ENCODE measurements at regions not wholly inside any gene's neighbourhood (a gene's known extent, or its start where the extent isn't known, plus 50 kb on each side); places are given as distances from the start of the nearest gene placed in this dataset.
"Not testable (repeated sequence)": the region's sequence is repeated elsewhere in the genome, so short reads cannot be mapped to it uniquely, and the experiment has no call there.

DNA sequence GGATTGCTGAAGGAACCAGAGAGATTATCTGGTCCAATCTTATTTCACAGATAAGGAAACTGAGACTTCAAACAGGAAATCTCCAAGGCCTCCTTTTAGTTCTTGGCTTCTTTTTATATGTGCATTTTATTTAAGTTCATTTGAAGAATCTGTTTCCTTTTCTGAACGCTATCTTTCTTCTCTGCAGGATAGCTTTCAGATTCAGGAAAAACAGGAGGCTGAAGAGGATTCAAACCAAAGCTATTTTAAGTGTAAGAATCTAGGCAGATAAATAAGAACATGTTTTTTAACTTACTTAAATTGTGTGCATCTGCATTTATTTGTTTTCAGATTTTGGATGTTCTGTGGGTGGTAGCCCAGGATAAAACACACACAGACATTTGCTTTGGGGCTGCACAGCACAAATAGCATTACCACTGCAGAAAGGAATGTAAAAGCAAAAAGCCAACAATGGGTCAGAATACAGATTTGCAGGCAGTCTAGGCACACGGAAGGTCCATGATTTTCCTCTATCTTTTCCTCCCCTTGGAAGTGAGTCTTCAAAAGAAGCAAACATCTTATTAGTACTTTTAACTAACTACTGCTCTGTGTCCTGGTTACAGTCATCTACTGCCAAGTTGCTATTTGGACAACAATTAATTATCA lies 188.8 kb upstream of the TBX18 start:
- H3K27me3 Mint-ChIP-seq (ENCODE audit: low read depth), result no peaks in the 10 kb centered on the region
- H3K27ac Mint-ChIP-seq, result peak overlapping the region; percentile 63
- peaks cover 13% of the 10 kb centered on the region for H3K4me1 Mint-ChIP-seq
- no peak for TF ChIP-seq MXD4 (CRISPR knock-in tag; IDR thresholded peaks at IDR 0.05; ENCODE audit: borderline replicate concordance)
- no peak for TF ChIP-seq HMGA2 (CRISPR knock-in tag; IDR thresholded peaks at IDR 0.05)
- TF ChIP-seq, protein P1, sequence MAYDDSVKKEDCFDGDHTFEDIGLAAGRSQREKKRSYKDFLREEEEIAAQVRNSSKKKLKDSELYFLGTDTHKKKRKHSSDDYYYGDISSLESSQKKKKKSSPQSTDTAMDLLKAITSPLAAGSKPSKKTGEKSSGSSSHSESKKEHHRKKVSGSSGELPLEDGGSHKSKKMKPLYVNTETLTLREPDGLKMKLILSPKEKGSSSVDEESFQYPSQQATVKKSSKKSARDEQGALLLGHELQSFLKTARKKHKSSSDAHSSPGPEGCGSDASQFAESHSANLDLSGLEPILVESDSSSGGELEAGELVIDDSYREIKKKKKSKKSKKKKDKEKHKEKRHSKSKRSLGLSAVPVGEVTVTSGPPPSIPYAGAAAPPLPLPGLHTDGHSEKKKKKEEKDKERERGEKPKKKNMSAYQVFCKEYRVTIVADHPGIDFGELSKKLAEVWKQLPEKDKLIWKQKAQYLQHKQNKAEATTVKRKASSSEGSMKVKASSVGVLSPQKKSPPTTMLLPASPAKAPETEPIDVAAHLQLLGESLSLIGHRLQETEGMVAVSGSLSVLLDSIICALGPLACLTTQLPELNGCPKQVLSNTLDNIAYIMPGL (CRISPR knock-in tag; IDR thresholded peaks at IDR 0.05), result no peak
- TF ChIP-seq ESRRA (CRISPR knock-in tag; IDR thresholded peaks at IDR 0.05; ENCODE audit: borderline replicate concordance), result no peak
- no peak for TF ChIP-seq ZNF416 (CRISPR knock-in tag; IDR thresholded peaks at IDR 0.05)
- TF ChIP-seq, protein P2, sequence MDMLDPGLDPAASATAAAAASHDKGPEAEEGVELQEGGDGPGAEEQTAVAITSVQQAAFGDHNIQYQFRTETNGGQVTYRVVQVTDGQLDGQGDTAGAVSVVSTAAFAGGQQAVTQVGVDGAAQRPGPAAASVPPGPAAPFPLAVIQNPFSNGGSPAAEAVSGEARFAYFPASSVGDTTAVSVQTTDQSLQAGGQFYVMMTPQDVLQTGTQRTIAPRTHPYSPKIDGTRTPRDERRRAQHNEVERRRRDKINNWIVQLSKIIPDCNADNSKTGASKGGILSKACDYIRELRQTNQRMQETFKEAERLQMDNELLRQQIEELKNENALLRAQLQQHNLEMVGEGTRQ (CRISPR knock-in tag; IDR thresholded peaks at IDR 0.05), result no peak
- TF ChIP-seq NFATC4 (CRISPR knock-in tag; IDR thresholded peaks at IDR 0.05), result no peak
- TF ChIP-seq GTF2I (CRISPR knock-in tag; conservative IDR thresholded peaks at IDR 0.05), result no peak
- TF ChIP-seq ZNF138 (CRISPR knock-in tag; conservative IDR thresholded peaks at IDR 0.05), result no peak
- TF ChIP-seq, protein P3, sequence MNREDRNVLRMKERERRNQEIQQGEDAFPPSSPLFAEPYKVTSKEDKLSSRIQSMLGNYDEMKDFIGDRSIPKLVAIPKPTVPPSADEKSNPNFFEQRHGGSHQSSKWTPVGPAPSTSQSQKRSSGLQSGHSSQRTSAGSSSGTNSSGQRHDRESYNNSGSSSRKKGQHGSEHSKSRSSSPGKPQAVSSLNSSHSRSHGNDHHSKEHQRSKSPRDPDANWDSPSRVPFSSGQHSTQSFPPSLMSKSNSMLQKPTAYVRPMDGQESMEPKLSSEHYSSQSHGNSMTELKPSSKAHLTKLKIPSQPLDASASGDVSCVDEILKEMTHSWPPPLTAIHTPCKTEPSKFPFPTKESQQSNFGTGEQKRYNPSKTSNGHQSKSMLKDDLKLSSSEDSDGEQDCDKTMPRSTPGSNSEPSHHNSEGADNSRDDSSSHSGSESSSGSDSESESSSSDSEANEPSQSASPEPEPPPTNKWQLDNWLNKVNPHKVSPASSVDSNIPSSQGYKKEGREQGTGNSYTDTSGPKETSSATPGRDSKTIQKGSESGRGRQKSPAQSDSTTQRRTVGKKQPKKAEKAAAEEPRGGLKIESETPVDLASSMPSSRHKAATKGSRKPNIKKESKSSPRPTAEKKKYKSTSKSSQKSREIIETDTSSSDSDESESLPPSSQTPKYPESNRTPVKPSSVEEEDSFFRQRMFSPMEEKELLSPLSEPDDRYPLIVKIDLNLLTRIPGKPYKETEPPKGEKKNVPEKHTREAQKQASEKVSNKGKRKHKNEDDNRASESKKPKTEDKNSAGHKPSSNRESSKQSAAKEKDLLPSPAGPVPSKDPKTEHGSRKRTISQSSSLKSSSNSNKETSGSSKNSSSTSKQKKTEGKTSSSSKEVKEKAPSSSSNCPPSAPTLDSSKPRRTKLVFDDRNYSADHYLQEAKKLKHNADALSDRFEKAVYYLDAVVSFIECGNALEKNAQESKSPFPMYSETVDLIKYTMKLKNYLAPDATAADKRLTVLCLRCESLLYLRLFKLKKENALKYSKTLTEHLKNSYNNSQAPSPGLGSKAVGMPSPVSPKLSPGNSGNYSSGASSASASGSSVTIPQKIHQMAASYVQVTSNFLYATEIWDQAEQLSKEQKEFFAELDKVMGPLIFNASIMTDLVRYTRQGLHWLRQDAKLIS (CRISPR knock-in tag; IDR thresholded peaks at IDR 0.05; ENCODE audit: borderline replicate concordance), result no peak
- TF ChIP-seq, protein P4, sequence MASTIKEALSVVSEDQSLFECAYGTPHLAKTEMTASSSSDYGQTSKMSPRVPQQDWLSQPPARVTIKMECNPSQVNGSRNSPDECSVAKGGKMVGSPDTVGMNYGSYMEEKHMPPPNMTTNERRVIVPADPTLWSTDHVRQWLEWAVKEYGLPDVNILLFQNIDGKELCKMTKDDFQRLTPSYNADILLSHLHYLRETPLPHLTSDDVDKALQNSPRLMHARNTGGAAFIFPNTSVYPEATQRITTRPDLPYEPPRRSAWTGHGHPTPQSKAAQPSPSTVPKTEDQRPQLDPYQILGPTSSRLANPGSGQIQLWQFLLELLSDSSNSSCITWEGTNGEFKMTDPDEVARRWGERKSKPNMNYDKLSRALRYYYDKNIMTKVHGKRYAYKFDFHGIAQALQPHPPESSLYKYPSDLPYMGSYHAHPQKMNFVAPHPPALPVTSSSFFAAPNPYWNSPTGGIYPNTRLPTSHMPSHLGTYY (CRISPR knock-in tag; IDR thresholded peaks at IDR 0.05), result no peak
- TF ChIP-seq, protein P5, sequence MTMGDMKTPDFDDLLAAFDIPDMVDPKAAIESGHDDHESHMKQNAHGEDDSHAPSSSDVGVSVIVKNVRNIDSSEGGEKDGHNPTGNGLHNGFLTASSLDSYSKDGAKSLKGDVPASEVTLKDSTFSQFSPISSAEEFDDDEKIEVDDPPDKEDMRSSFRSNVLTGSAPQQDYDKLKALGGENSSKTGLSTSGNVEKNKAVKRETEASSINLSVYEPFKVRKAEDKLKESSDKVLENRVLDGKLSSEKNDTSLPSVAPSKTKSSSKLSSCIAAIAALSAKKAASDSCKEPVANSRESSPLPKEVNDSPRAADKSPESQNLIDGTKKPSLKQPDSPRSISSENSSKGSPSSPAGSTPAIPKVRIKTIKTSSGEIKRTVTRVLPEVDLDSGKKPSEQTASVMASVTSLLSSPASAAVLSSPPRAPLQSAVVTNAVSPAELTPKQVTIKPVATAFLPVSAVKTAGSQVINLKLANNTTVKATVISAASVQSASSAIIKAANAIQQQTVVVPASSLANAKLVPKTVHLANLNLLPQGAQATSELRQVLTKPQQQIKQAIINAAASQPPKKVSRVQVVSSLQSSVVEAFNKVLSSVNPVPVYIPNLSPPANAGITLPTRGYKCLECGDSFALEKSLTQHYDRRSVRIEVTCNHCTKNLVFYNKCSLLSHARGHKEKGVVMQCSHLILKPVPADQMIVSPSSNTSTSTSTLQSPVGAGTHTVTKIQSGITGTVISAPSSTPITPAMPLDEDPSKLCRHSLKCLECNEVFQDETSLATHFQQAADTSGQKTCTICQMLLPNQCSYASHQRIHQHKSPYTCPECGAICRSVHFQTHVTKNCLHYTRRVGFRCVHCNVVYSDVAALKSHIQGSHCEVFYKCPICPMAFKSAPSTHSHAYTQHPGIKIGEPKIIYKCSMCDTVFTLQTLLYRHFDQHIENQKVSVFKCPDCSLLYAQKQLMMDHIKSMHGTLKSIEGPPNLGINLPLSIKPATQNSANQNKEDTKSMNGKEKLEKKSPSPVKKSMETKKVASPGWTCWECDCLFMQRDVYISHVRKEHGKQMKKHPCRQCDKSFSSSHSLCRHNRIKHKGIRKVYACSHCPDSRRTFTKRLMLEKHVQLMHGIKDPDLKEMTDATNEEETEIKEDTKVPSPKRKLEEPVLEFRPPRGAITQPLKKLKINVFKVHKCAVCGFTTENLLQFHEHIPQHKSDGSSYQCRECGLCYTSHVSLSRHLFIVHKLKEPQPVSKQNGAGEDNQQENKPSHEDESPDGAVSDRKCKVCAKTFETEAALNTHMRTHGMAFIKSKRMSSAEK (CRISPR knock-in tag; IDR thresholded peaks at IDR 0.05; ENCODE audit: borderline replicate concordance), result no peak
- TF ChIP-seq OVOL2 (CRISPR knock-in tag; IDR thresholded peaks at IDR 0.05; ENCODE audit: borderline replicate concordance), result no peak
- TF ChIP-seq PRRX2 (CRISPR knock-in tag; IDR thresholded peaks at IDR 0.05), result no peak
- TF ChIP-seq TEAD1 (CRISPR knock-in tag; IDR thresholded peaks at IDR 0.05), result no peak
- TF ChIP-seq, protein P6, sequence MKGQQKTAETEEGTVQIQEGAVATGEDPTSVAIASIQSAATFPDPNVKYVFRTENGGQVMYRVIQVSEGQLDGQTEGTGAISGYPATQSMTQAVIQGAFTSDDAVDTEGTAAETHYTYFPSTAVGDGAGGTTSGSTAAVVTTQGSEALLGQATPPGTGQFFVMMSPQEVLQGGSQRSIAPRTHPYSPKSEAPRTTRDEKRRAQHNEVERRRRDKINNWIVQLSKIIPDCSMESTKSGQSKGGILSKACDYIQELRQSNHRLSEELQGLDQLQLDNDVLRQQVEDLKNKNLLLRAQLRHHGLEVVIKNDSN (CRISPR knock-in tag; IDR thresholded peaks at IDR 0.05), result no peak
- TF ChIP-seq FOXJ3 (CRISPR knock-in tag; IDR thresholded peaks at IDR 0.05; ENCODE audit: borderline replicate concordance), result no peak
- POLR2A ChIA-PET, result no interaction called here
- peak; percentile 36 for ATAC-seq
- no peak for DNase-seq (ENCODE audit: low spot score)
- CTCF ChIA-PET, result interaction anchor here (0.7 kb wide), 3 partner anchors 84 to 455 kb away, joined by 3 read pairs; no protein-coding TSS in a partner anchor
- peaks cover 11% of the 10 kb centered on the region for H3K36me3 Mint-ChIP-seq
- H3K9me3 Mint-ChIP-seq, result peaks cover 25% of the 10 kb centered on the region
- no peak overlapping the region for H3K4me3 Mint-ChIP-seq

DNA sequence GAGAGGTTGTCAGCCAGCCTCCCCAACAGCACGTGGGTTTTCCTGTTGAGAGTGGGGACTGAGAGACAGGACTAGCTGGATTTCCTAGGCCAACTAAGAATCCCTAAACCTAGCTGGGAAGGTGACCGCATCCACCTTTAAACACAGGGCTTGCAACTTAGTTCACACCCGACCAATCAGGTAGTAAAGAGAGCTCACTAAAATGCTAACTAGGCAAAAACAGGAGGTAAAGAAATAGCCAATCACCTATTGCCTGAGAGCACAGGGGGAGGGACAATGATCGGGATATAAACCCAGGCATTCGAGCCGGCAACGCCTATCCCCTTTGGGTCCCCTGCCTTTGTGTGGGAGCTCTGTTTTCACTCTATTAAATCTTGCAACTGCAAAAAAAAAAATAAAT lies 180.5 kb upstream of the TBX18 start:
- POLR2A ChIA-PET; CTCF ChIA-PET; H3K27me3 Mint-ChIP-seq (ENCODE audit: low read depth); ATAC-seq; H3K27ac Mint-ChIP-seq; H3K4me3 Mint-ChIP-seq; DNase-seq (ENCODE audit: low spot score); H3K36me3 Mint-ChIP-seq: not testable (repeated sequence)
- H3K4me1 Mint-ChIP-seq, result peaks cover 12% of the 10 kb centered on the region
- H3K9me3 Mint-ChIP-seq, result peaks cover 34% of the 10 kb centered on the region

Measured in WTC11 (cell line).